ENCODE measurements at regions not wholly inside any gene's neighbourhood (a gene's known extent, or its start where the extent isn't known, plus 50 kb on each side); places are given as distances from the start of the nearest gene placed in this dataset.

DNA sequence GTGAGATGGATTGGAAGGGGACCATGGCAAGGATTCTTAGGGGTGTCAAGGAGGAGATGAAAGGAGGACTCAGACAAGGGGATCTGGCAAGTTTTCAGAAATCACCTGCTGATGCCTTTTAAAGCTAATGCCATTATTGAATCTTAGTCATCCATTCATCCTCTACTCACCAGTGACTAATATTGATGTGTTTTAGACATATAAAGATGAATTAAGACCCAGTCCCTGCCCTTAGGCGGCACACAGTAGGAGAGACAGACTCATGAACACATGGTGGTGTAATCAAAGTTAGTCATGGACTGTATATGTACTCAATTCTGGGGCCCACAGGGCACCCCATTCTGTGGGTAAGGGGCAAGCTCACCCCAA lies 56.5 kb upstream of the ATL2 start:
- no peak for DNase-seq
- no peaks in the 10 kb centered on the region for H4K20me1 ChIP-seq (ENCODE audit: insufficient read depth, low read depth, low read length)
- no peaks in the 10 kb centered on the region for H3K79me2 ChIP-seq (ENCODE audit: low read length)
- no peaks in the 10 kb centered on the region for H3K4me1 ChIP-seq (ENCODE audit: low read length)
- H3K27me3 ChIP-seq (ENCODE audit: low read length), result no peaks in the 10 kb centered on the region
- H3K4me2 ChIP-seq (ENCODE audit: low read depth, low read length, poor library complexity, severe bottlenecking), result no peak overlapping the region
- H3K27ac ChIP-seq (ENCODE audit: low read length), result no peak overlapping the region
- H3K36me3 ChIP-seq (ENCODE audit: insufficient read depth, low read length), result no peaks in the 10 kb centered on the region
- H3K4me3 ChIP-seq (ENCODE audit: low read length), result no peak overlapping the region
- no peak overlapping the region for H2AFZ ChIP-seq (ENCODE audit: low read length)
- no peak overlapping the region for H3K9ac ChIP-seq (ENCODE audit: low read length)
- H3K9me2 ChIP-seq (replicated peaks; ENCODE audit: insufficient read depth, low read length), result no peaks in the 10 kb centered on the region
- H3K9me3 ChIP-seq (ENCODE audit: low read length), result no peaks in the 10 kb centered on the region

DNA sequence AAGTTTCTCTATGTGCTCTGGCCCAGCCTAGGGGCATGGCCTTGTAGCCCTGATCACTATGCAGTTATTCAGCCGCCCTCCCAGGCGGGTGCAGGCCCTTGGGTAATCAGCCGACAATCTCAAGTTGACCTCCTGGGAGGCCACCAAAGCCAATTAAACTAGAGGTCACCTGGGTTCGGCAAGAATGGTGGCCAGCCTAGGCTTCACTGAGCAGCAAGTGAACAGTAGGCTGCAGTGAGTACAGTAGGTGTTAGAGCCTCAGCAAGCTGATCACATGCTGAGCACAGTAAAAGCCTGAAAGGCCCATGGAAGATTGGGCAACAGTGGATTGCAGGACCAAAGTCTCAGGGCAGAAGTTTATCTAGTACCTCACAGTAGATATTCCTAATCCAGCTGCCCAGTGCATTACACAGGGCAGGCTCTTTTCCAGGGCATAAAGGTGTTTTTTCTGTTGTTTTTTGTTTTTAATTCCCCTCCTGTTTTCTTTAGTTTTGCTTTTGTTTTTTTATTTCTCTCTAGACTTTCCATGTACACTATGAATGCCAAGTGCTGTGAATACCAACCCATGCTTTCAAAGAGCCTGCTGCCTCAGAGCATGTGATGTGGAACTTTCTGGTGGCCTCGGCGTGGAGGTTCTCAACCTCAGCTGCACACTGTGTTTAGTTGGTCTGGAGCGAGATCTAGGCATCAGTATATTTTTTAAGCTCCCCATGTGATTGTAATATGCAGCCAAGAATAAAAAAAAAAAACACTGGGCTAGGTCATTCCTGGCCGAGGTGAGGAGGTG lies 55.9 kb upstream of the ATL2 start:
- H3K27me3 ChIP-seq (ENCODE audit: low read length), result no peaks in the 10 kb centered on the region
- H2AFZ ChIP-seq (ENCODE audit: low read length), result no peak overlapping the region
- H3K9me2 ChIP-seq (replicated peaks; ENCODE audit: insufficient read depth, low read length), result no peaks in the 10 kb centered on the region
- no peak for DNase-seq
- H3K36me3 ChIP-seq (ENCODE audit: insufficient read depth, low read length), result no peaks in the 10 kb centered on the region
- H3K4me2 ChIP-seq (ENCODE audit: low read depth, low read length, poor library complexity, severe bottlenecking), result no peak overlapping the region
- H3K27ac ChIP-seq (ENCODE audit: low read length), result no peak overlapping the region
- no peaks in the 10 kb centered on the region for H3K9me3 ChIP-seq (ENCODE audit: low read length)
- no peaks in the 10 kb centered on the region for H3K4me1 ChIP-seq (ENCODE audit: low read length)
- no peak overlapping the region for H3K9ac ChIP-seq (ENCODE audit: low read length)
- no peak overlapping the region for H3K4me3 ChIP-seq (ENCODE audit: low read length)
- H4K20me1 ChIP-seq (ENCODE audit: insufficient read depth, low read depth, low read length), result no peaks in the 10 kb centered on the region
- no peaks in the 10 kb centered on the region for H3K79me2 ChIP-seq (ENCODE audit: low read length)

DNA sequence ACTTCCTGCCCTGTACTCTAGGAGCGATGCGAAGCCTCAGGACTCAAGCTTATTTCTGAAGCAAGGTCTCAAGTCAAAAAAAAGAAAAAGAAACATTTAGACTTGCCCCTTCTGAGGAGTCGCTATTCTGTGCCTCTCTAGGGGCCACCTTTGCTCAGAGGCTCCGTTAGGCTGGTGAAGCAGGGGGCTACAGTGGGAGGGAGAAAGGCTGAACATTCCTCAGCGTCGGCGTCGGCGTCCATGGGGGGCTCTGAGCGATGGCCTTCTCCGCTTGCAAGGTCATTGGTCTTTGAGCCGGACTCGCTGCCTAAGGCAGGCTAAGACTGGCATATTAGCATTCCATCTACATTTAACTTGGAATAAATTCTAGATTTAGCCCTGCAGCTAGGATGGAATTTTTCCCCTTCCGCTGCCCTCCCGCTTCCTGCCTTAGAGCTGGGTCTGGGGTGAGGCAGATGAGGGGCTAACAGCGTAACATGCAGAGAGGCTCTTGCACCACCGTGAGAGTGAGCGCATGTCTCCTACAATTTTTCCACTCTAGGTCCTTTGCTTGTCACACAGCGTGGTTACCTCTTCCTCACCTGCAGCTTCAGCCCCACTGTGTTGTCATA lies 53.6 kb upstream of the ATL2 start:
- DNase-seq, result no peak
- Histone ChIP-seq H3K27ac (ENCODE audit: low read length) (no peak overlapping the region), H3K79me2 (ENCODE audit: low read length) (no peaks in the 10 kb centered on the region), H3K36me3 (ENCODE audit: insufficient read depth, low read length) (no peaks in the 10 kb centered on the region), H2AFZ (ENCODE audit: low read length) (no peak overlapping the region), H3K9me3 (ENCODE audit: low read length) (no peaks in the 10 kb centered on the region), H3K27me3 (ENCODE audit: low read length) (no peaks in the 10 kb centered on the region), H4K20me1 (ENCODE audit: insufficient read depth, low read depth, low read length) (no peaks in the 10 kb centered on the region), H3K4me3 (ENCODE audit: low read length) (no peak overlapping the region), H3K4me1 (ENCODE audit: low read length) (no peaks in the 10 kb centered on the region), H3K4me2 (ENCODE audit: low read depth, low read length, poor library complexity, severe bottlenecking) (no peak overlapping the region), H3K9ac (ENCODE audit: low read length) (no peak overlapping the region), H3K9me2 (replicated peaks; ENCODE audit: insufficient read depth, low read length) (no peaks in the 10 kb centered on the region)

DNA sequence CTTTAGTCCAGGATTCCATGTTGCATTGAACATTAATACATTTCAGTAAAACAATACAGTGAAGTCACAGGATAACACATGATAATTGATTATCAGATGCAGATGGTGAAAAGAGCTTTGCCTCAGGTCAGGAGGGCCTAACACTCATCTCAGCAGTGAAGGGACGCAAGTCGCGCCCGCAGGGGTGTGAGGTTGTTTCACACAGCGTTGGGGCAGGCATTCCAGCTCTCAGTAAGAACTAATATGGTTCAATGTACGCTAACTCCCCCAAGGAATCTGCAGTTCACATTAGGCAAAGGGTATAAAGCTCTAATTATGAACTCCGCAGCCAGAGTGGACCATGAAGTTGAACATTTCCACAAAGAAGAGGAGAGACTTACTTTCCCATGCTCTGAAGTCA lies 53.1 kb upstream of the ATL2 start:
- no peaks in the 10 kb centered on the region for H3K79me2 ChIP-seq (ENCODE audit: low read length)
- no peak overlapping the region for H3K27ac ChIP-seq (ENCODE audit: low read length)
- no peaks in the 10 kb centered on the region for H4K20me1 ChIP-seq (ENCODE audit: insufficient read depth, low read depth, low read length)
- H3K36me3 ChIP-seq (ENCODE audit: insufficient read depth, low read length), result no peaks in the 10 kb centered on the region
- no peaks in the 10 kb centered on the region for H3K4me1 ChIP-seq (ENCODE audit: low read length)
- H3K9me3 ChIP-seq (ENCODE audit: low read length), result no peaks in the 10 kb centered on the region
- no peaks in the 10 kb centered on the region for H3K9me2 ChIP-seq (replicated peaks; ENCODE audit: insufficient read depth, low read length)
- H3K9ac ChIP-seq (ENCODE audit: low read length), result no peak overlapping the region
- no peak overlapping the region for H3K4me2 ChIP-seq (ENCODE audit: low read depth, low read length, poor library complexity, severe bottlenecking)
- no peak overlapping the region for H3K4me3 ChIP-seq (ENCODE audit: low read length)
- no peak for DNase-seq
- H2AFZ ChIP-seq (ENCODE audit: low read length), result no peak overlapping the region
- no peaks in the 10 kb centered on the region for H3K27me3 ChIP-seq (ENCODE audit: low read length)

DNA sequence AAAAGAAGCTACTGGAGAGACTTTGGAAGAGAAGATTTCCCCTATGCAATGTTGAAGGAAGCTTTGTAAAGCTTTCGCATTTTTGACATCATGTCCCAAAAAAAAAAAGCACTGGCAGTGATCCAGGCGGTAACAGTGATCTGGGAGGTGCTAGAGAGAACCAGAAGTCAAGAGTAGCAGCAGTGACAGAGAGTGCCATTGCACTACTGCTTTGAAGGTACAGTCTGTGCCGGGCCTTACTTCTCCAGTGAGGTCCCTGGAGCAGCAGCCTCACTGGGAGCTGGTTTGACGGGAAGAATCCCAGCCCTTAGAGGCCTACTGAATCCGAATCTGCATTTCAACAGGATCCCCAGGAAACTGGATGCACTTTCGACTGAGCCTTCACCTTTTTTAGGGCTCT lies 50.9 kb upstream of the ATL2 start:
- H3K79me2 ChIP-seq (ENCODE audit: low read length), result no peaks in the 10 kb centered on the region
- no peak overlapping the region for H2AFZ ChIP-seq (ENCODE audit: low read length)
- no peaks in the 10 kb centered on the region for H3K36me3 ChIP-seq (ENCODE audit: insufficient read depth, low read length)
- no peak overlapping the region for H3K9ac ChIP-seq (ENCODE audit: low read length)
- H3K4me3 ChIP-seq (ENCODE audit: low read length), result no peak overlapping the region
- no peaks in the 10 kb centered on the region for H3K4me1 ChIP-seq (ENCODE audit: low read length)
- H3K9me3 ChIP-seq (ENCODE audit: low read length), result no peaks in the 10 kb centered on the region
- no peaks in the 10 kb centered on the region for H3K9me2 ChIP-seq (replicated peaks; ENCODE audit: insufficient read depth, low read length)
- H3K27me3 ChIP-seq (ENCODE audit: low read length), result no peaks in the 10 kb centered on the region
- H3K27ac ChIP-seq (ENCODE audit: low read length), result no peak overlapping the region
- no peak overlapping the region for H3K4me2 ChIP-seq (ENCODE audit: low read depth, low read length, poor library complexity, severe bottlenecking)
- no peak for DNase-seq
- no peaks in the 10 kb centered on the region for H4K20me1 ChIP-seq (ENCODE audit: insufficient read depth, low read depth, low read length)

DNA sequence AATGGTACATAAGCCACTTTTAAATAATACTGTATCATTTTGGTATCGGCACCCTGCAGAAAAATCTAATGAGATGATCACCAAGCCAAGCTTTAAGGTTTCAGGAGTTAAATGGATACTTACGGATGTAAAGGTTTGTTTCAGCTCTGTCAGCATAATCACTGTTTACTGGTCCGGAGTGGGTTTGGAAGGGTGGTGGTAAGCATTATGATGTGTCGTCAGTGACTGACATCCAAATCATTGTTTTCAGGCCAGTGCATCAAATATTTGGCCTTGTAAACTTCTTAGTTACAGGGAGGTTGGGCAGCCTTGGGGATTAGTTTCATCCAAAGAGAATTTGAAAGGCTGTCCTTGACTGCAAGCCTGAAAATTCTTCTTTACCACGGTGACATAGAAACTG lies 50.0 kb upstream of the ATL2 start:
- H3K9me2 ChIP-seq (replicated peaks; ENCODE audit: insufficient read depth, low read length), result no peaks in the 10 kb centered on the region
- no peaks in the 10 kb centered on the region for H3K9me3 ChIP-seq (ENCODE audit: low read length)

More for the DNA sequence above, 50.0 kb upstream of the ATL2 start:
- Histone ChIP-seq H3K4me3 (ENCODE audit: low read length) (no peak overlapping the region), H3K4me1 (ENCODE audit: low read length) (no peaks in the 10 kb centered on the region), H3K79me2 (ENCODE audit: low read length) (no peaks in the 10 kb centered on the region), H3K4me2 (ENCODE audit: low read depth, low read length, poor library complexity, severe bottlenecking) (no peak overlapping the region), H3K9ac (ENCODE audit: low read length) (no peak overlapping the region), H3K27me3 (ENCODE audit: low read length) (no peaks in the 10 kb centered on the region), H3K36me3 (ENCODE audit: insufficient read depth, low read length) (no peaks in the 10 kb centered on the region), H2AFZ (ENCODE audit: low read length) (no peak overlapping the region), H3K27ac (ENCODE audit: low read length) (no peak overlapping the region), H4K20me1 (ENCODE audit: insufficient read depth, low read depth, low read length) (no peaks in the 10 kb centered on the region)
- no peak for DNase-seq

All from Karpas-422 (cell line).